H9 (cell line): ENCODE measurements at regions not wholly inside any gene's neighbourhood (a gene's known extent, or its start where the extent isn't known, plus 50 kb on each side); places are given as distances from the start of the nearest gene placed in this dataset.

ENCODE experiments used
- DNase-seq: peaks from one replicate; pipeline ENCODE4 v3.0.0-alpha.2; 2017
- H2AFZ ChIP-seq: one replicate; pipeline ENCODE4 v1.6.1; 2013; ENCODE audit warnings: mild to moderate bottlenecking, low read length, control low read depth, moderate library complexity
- H2AK5ac ChIP-seq: 2 replicates; pipeline ENCODE4 v1.6.1; 2013; ENCODE audit warnings: low read length, control low read depth, mixed read lengths; ENCODE audit not compliant: insufficient read length
- H2BK120ac ChIP-seq: one replicate; pipeline ENCODE4 v1.6.1; 2013; ENCODE audit warnings: low read depth, mild to moderate bottlenecking, low read length, control low read depth, inconsistent platforms; ENCODE audit not compliant: poor library complexity, severe bottlenecking
- H2BK12ac ChIP-seq: 2 replicates; pipeline ENCODE4 v1.6.1; 2013; ENCODE audit warnings: low read length, control low read depth, mixed read lengths, low read depth; ENCODE audit not compliant: insufficient read length
- H2BK15ac ChIP-seq: 2 replicates; pipeline ENCODE4 v1.6.1; 2013; ENCODE audit warnings: low read depth, low read length, control low read depth
- H2BK20ac ChIP-seq: one replicate; pipeline ENCODE4 v1.6.1; 2013; ENCODE audit warnings: low read depth, mild to moderate bottlenecking, low read length, control low read depth, inconsistent platforms; ENCODE audit not compliant: poor library complexity, severe bottlenecking
- H2BK5ac ChIP-seq: 2 replicates; pipeline ENCODE4 v1.6.1; 2013; ENCODE audit warnings: low read length, control low read depth, mixed read lengths; ENCODE audit not compliant: insufficient read length
- H3K14ac ChIP-seq: 2 replicates; pipeline ENCODE4 v1.6.1; 2013; ENCODE audit warnings: low read length, control low read depth; ENCODE audit not compliant: insufficient read depth
- H3K18ac ChIP-seq: 2 replicates; pipeline ENCODE4 v1.6.1; 2013; ENCODE audit warnings: low read depth, mild to moderate bottlenecking, mixed read lengths, low read length, control low read depth; ENCODE audit not compliant: insufficient read length
- H3K23ac ChIP-seq: 2 replicates; pipeline ENCODE4 v1.6.1; 2013; ENCODE audit warnings: low read length, control low read depth, mixed read lengths, low read depth; ENCODE audit not compliant: insufficient read length
- H3K23me2 ChIP-seq: 2 replicates; pipeline ENCODE4 v1.6.1; 2013; ENCODE audit warnings: low read depth, mild to moderate bottlenecking, mixed read lengths, low read length, control low read depth; ENCODE audit not compliant: insufficient read length, poor library complexity, severe bottlenecking
- H3K27ac ChIP-seq: 2 replicates; pipeline ENCODE4 v1.5.1; 2013; ENCODE audit warnings: low read length, control low read depth, mixed read lengths, low read depth; ENCODE audit not compliant: insufficient read length
- H3K27me3 ChIP-seq: 2 replicates; pipeline ENCODE4 v1.6.1; 2013; ENCODE audit warnings: low read length, control low read depth, inconsistent platforms; ENCODE audit not compliant: insufficient read depth
- H3K4ac ChIP-seq: 2 replicates; pipeline ENCODE4 v1.6.1; 2013; ENCODE audit warnings: low read depth, mild to moderate bottlenecking, control low read depth, inconsistent platforms, low read length, moderate library complexity
- H3K4me1 ChIP-seq: 2 replicates; pipeline ENCODE4 v1.6.1; 2013; ENCODE audit warnings: low read length, control low read depth, inconsistent platforms; ENCODE audit not compliant: insufficient read depth
- H3K4me2 ChIP-seq: 2 replicates; pipeline ENCODE4 v1.6.1; 2013; ENCODE audit warnings: low read length, control low read depth, mixed read lengths; ENCODE audit not compliant: insufficient read length, insufficient read depth
- H3K56ac ChIP-seq: 2 replicates; pipeline ENCODE4 v1.6.1; 2013; ENCODE audit warnings: low read depth, mild to moderate bottlenecking, mixed read lengths, low read length, control low read depth; ENCODE audit not compliant: insufficient read length
- H3K79me1 ChIP-seq: 2 replicates; pipeline ENCODE4 v1.6.1; 2013; ENCODE audit warnings: low read depth, mild to moderate bottlenecking, moderate library complexity, low read length, control low read depth, inconsistent platforms; ENCODE audit not compliant: insufficient read depth, poor library complexity, severe bottlenecking
- H3K79me2 ChIP-seq: 2 replicates; pipeline ENCODE4 v1.6.1; 2013; ENCODE audit warnings: low read length, control low read depth, inconsistent platforms; ENCODE audit not compliant: insufficient read depth
- H3K9ac ChIP-seq: 2 replicates; pipeline ENCODE4 v1.6.1; 2013; ENCODE audit warnings: low read length, control low read depth, mixed read lengths; ENCODE audit not compliant: insufficient read length; ENCODE audit errors: extremely low read depth
- H3K9me3 ChIP-seq: one replicate; pipeline ENCODE4 v1.6.1; 2013; ENCODE audit warnings: low read depth, low read length, inconsistent platforms; ENCODE audit not compliant: control insufficient read depth
- H3T11ph ChIP-seq: one replicate; pipeline ENCODE4 v1.6.1; 2013; ENCODE audit warnings: mild to moderate bottlenecking, low read length, control low read depth, inconsistent platforms
- H4K20me1 ChIP-seq: one replicate; pipeline ENCODE4 v1.6.1; 2013; ENCODE audit not compliant: control insufficient read depth, insufficient read length, insufficient read depth
- H4K5ac ChIP-seq: 2 replicates; pipeline ENCODE4 v1.6.1; 2013; ENCODE audit warnings: low read depth, mild to moderate bottlenecking, mixed read lengths, low read length, control low read depth; ENCODE audit not compliant: insufficient read length
- H4K8ac ChIP-seq: replicated peaks from 2 replicates; pipeline ENCODE4 v1.6.1; 2013; ENCODE audit warnings: low read length, control low read depth, mixed read lengths, low read depth; ENCODE audit not compliant: insufficient read length
- H4K91ac ChIP-seq: 2 replicates; pipeline ENCODE4 v1.6.1; 2013; ENCODE audit warnings: low read depth, mild to moderate bottlenecking, moderate library complexity, mixed read lengths, low read length, control low read depth; ENCODE audit not compliant: insufficient read length
- H3K27ac Mint-ChIP-seq, 3 experiments: 2 replicates in 2 of 3; 3 replicates in 1 of 3; pipeline ENCODE4 v1.8.0; 2020 to 2021; ENCODE audit warnings: mixed read lengths in 3 of 3, mild to moderate bottlenecking in 1 of 3, moderate library complexity in 1 of 3
- H3K27me3 Mint-ChIP-seq: 2 replicates; pipeline ENCODE4 v1.8.0; 2021; ENCODE audit warnings: low read depth, mild to moderate bottlenecking, moderate library complexity, mixed read lengths
- H3K36me3 Mint-ChIP-seq, 3 experiments: 2 replicates in 2 of 3; 3 replicates in 1 of 3; pipeline ENCODE4 v1.8.0; 2020 to 2021; ENCODE audit warnings: low read depth in 3 of 3, mixed read lengths in 3 of 3; ENCODE audit not compliant: insufficient read depth in 1 of 3
- H3K4me1 Mint-ChIP-seq, 2 experiments: 2 replicates each; pipeline ENCODE4 v1.8.0; 2020; ENCODE audit warnings: mixed read lengths in 2 of 2
- H3K4me3 Mint-ChIP-seq, 2 experiments: 2 replicates in 1 of 2; 3 replicates in 1 of 2; pipeline ENCODE4 v1.8.0; 2020 to 2021; ENCODE audit warnings: mild to moderate bottlenecking in 2 of 2, mixed read lengths in 2 of 2, moderate library complexity in 1 of 2
- H3K9me3 Mint-ChIP-seq, 2 experiments: 2 replicates in 1 of 2; 3 replicates in 1 of 2; pipeline ENCODE4 v1.8.0; 2020; ENCODE audit warnings: mild to moderate bottlenecking in 2 of 2, mixed read lengths in 2 of 2, moderate library complexity in 1 of 2
- CTCF ChIP-seq: fragments of 200-600 bp; sonication (generic); conservative IDR thresholded peaks from 3 replicates; pipeline ENCODE4 v1.8.0; 2021; ENCODE audit warnings: antibody characterized with exemption, mild to moderate bottlenecking
- WGBS: extraction: QIAGEN DNeasy Blood & Tissue Kit; methylation state at CpG from one replicate; pipeline ENCODE4 v1.1.7; 2013; ENCODE audit warnings: missing lambda C conversion rate, low lambda C conversion rate, mixed read lengths; ENCODE audit not compliant: insufficient read length; ENCODE audit errors: extremely low coverage; 5-methylcytosine and 5-hydroxymethylcytosine counted together

GRCh38 chr2:35973737-35974132 is 381.8 kb upstream of the CRIM1 start:
- Histone ChIP-seq H3K14ac (no peak overlapping the region), H2BK20ac (no peak overlapping the region), H3K79me1 (no peaks in the 10 kb centered on the region), H3T11ph (no peak overlapping the region), H4K91ac (no peak overlapping the region), H2BK15ac (no peak overlapping the region), H3K4me1 (no peaks in the 10 kb centered on the region; the same call in 1 of the 2 replicates), H2BK12ac (no peak overlapping the region), H3K23ac (no peak overlapping the region), H3K79me2 (no peaks in the 10 kb centered on the region), H2AFZ (no peak overlapping the region), H3K18ac (no peak overlapping the region), H4K20me1 (no peaks in the 10 kb centered on the region), H3K27me3 (no peaks in the 10 kb centered on the region), H3K23me2 (no peaks in the 10 kb centered on the region), H3K9ac (no peak overlapping the region), H2BK120ac (no peak overlapping the region), H3K4me2 (no peak overlapping the region), H4K5ac (no peak overlapping the region), H3K27ac (no peak overlapping the region), H3K9me3 (no peaks in the 10 kb centered on the region), H2BK5ac (no peak overlapping the region), H3K56ac (no peak overlapping the region), H3K4ac (no peak overlapping the region), H4K8ac (no peak overlapping the region), H2AK5ac (no peak overlapping the region)
- H3K4me3 Mint-ChIP-seq, result no peak overlapping the region
- peak overlapping the region in 1 of 3 experiments; percentile 23; a peak in 2 of 7 replicates for H3K27ac Mint-ChIP-seq
- H3K9me3 Mint-ChIP-seq, result peaks cover 0 to 2% of the 10 kb centered on the region in 2 experiments; a peak in 1 of 5 replicates
- WGBS, result no CpG with 5 or more reads among the region's 4 CpGs
- TF ChIP-seq CTCF, result no peak
- H3K27me3 Mint-ChIP-seq, result no peaks in the 10 kb centered on the region
- no peaks in the 10 kb centered on the region; a peak in 1 of 7 replicates for H3K36me3 Mint-ChIP-seq
- peaks cover 7 to 10% of the 10 kb centered on the region in 2 experiments for H3K4me1 Mint-ChIP-seq
- no peak for DNase-seq
